ENCODE measurements at regions not wholly inside any gene's neighbourhood (a gene's known extent, or its start where the extent isn't known, plus 50 kb on each side); places are given as distances from the start of the nearest gene placed in this dataset.

GRCh38 chr18:51255693-51256092, 58.2 kb upstream of the MEX3C start:
- Histone ChIP-seq H3T11ph (ENCODE audit: low read length) (no peak overlapping the region), H3K4me1 (ENCODE audit: insufficient read depth, low read length) (no peaks in the 10 kb centered on the region; the same call in 1 of the 2 replicates), H4K5ac (ENCODE audit: insufficient read length, low read depth, low read length) (no peak overlapping the region), H3K79me2 (ENCODE audit: insufficient read depth, low read length) (no peaks in the 10 kb centered on the region), H3K9ac (ENCODE audit: extremely low read depth, insufficient read length, low read length) (no peak overlapping the region), H2BK15ac (ENCODE audit: low read depth, low read length) (no peak overlapping the region), H2BK12ac (ENCODE audit: insufficient read length, low read depth, low read length) (no peak overlapping the region), H2BK120ac (ENCODE audit: low read depth, low read length, poor library complexity, severe bottlenecking) (no peak overlapping the region), H3K14ac (ENCODE audit: insufficient read depth, low read length) (no peak overlapping the region), H3K4me2 (ENCODE audit: insufficient read depth, insufficient read length, low read length) (no peak overlapping the region), H3K23ac (ENCODE audit: insufficient read length, low read depth, low read length) (no peak overlapping the region), H2BK5ac (ENCODE audit: insufficient read length, low read length) (no peak overlapping the region), H3K27me3 (ENCODE audit: insufficient read depth, low read length) (no peaks in the 10 kb centered on the region), H3K27ac (ENCODE audit: insufficient read length, low read depth, low read length) (no peak overlapping the region), H3K18ac (ENCODE audit: insufficient read length, low read depth, low read length) (no peak overlapping the region), H3K23me2 (ENCODE audit: insufficient read length, low read depth, low read length, poor library complexity, severe bottlenecking) (no peaks in the 10 kb centered on the region), H4K8ac (replicated peaks; ENCODE audit: insufficient read length, low read depth, low read length) (no peak overlapping the region), H4K20me1 (ENCODE audit: control insufficient read depth, insufficient read depth, insufficient read length) (no peaks in the 10 kb centered on the region), H2BK20ac (ENCODE audit: low read depth, low read length, poor library complexity, severe bottlenecking) (no peak overlapping the region), H2AK5ac (ENCODE audit: insufficient read length, low read length) (no peak overlapping the region), H3K79me1 (ENCODE audit: insufficient read depth, low read depth, low read length, poor library complexity, severe bottlenecking) (no peaks in the 10 kb centered on the region), H3K56ac (ENCODE audit: insufficient read length, low read depth, low read length) (no peak overlapping the region), H2AFZ (ENCODE audit: low read length) (no peak overlapping the region), H3K4ac (ENCODE audit: low read depth, low read length) (no peak overlapping the region), H4K91ac (ENCODE audit: insufficient read length, low read depth, low read length) (no peak overlapping the region), H3K9me3 (ENCODE audit: control insufficient read depth, low read depth, low read length) (no peaks in the 10 kb centered on the region)
- Mint-ChIP-seq H3K36me3 (ENCODE audit: insufficient read depth in 1 of 3, low read depth in 3 of 3) (no peaks in the 10 kb centered on the region), H3K4me3 (no peak overlapping the region), H3K27me3 (ENCODE audit: low read depth) (no peaks in the 10 kb centered on the region), H3K27ac (no peak overlapping the region), H3K9me3 (no peaks in the 10 kb centered on the region; a peak in 1 of 5 replicates), H3K4me1 (peaks cover 6 to 9% of the 10 kb centered on the region in 2 experiments)
- no CpG with 5 or more reads among the region's 3 CpGs for WGBS (ENCODE audit: extremely low coverage, insufficient read length, low lambda C conversion rate)
- TF ChIP-seq CTCF (conservative IDR thresholded peaks at IDR 0.05): no peak
- DNase-seq: no peak
